ENCODE measurements at regions not wholly inside any gene's neighbourhood (a gene's known extent, or its start where the extent isn't known, plus 50 kb on each side); places are given as distances from the start of the nearest gene placed in this dataset.

GRCh38 chrX:134144231-134144630 is 92.8 kb upstream of the CCDC160 start:
- peak; percentile 35 for TF ChIP-seq CTCF (IDR thresholded peaks at IDR 0.05)
- no peak for TF ChIP-seq EZH2 (IDR thresholded peaks at IDR 0.05; ENCODE audit: borderline replicate concordance, insufficient read depth, low read depth, low read length, poor library complexity, severe bottlenecking)
